ENCODE measurements at regions not wholly inside any gene's neighbourhood (a gene's known extent, or its start where the extent isn't known, plus 50 kb on each side); places are given as distances from the start of the nearest gene placed in this dataset.

DNA sequence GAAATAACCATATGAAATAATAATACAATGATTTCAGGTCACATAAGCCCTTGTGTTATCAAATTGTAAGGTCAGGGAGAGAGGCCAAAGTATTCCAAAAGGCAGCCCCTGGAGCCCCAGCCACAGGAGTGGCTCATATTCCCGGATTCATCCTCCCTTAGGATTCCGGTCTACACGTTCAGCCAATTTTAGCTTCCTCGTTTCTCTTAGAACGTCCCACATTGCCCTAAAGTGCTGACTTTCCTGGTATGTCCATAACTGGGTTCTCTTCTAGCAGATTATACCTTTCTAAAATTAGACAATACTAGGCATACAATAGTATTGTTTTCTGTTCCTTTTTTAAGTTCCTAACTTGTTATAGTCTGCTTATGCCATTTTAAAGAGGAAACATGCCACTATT, 192.7 kb upstream of the NOX3 start:
- no peak for TF ChIP-seq POLR2AphosphoS5 (IDR thresholded peaks at IDR 0.05)
- TF ChIP-seq, protein P1, sequence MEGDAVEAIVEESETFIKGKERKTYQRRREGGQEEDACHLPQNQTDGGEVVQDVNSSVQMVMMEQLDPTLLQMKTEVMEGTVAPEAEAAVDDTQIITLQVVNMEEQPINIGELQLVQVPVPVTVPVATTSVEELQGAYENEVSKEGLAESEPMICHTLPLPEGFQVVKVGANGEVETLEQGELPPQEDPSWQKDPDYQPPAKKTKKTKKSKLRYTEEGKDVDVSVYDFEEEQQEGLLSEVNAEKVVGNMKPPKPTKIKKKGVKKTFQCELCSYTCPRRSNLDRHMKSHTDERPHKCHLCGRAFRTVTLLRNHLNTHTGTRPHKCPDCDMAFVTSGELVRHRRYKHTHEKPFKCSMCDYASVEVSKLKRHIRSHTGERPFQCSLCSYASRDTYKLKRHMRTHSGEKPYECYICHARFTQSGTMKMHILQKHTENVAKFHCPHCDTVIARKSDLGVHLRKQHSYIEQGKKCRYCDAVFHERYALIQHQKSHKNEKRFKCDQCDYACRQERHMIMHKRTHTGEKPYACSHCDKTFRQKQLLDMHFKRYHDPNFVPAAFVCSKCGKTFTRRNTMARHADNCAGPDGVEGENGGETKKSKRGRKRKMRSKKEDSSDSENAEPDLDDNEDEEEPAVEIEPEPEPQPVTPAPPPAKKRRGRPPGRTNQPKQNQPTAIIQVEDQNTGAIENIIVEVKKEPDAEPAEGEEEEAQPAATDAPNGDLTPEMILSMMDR (IDR thresholded peaks at IDR 0.05) = no peak

Measured in breast epithelium (tissue), 3 donors.